Vagina (tissue), 2 donors: ENCODE measurements at regions not wholly inside any gene's neighbourhood (a gene's known extent, or its start where the extent isn't known, plus 50 kb on each side); places are given as distances from the start of the nearest gene placed in this dataset.

Source experiments
- DNase-seq, 2 donors: peaks; one replicate each; pipeline ENCODE4 v3.0.0-alpha.2; 2017; ENCODE audit errors: extremely low spot score in 2 of 2
- H3K27ac ChIP-seq: fragments of 200-600 bp; sonication (generic); one replicate; pipeline ENCODE4 v1.5.1; 2019
- H3K27me3 ChIP-seq: fragments of 200-600 bp; sonication (generic); one replicate; pipeline ENCODE4 v1.5.1; 2019
- H3K36me3 ChIP-seq, 2 donors: fragments of 200-600 bp; sonication (generic); one replicate each; pipeline ENCODE4 v1.5.1; 2017 to 2019
- H3K4me1 ChIP-seq: fragments of 200-600 bp; sonication (generic); one replicate; pipeline ENCODE4 v1.5.1; 2019
- H3K4me3 ChIP-seq, 2 donors: fragments of 200-600 bp; sonication (generic); 1 replicate in 1 of 2; 2 replicates in 1 of 2; pipeline ENCODE4 v1.5.1; 2016 to 2019
- H3K9me3 ChIP-seq: fragments of 200-600 bp; sonication (generic); one replicate; pipeline ENCODE4 v1.5.1; 2019
- CTCF ChIP-seq, 3 experiments: fragments of 450-650 bp in 2 of 3; fragments of 200-600 bp in 1 of 3; sonication (generic) in 1 of 3; IDR thresholded peaks; one replicate each; pipeline ENCODE4 v1.5.1; 2017 to 2019; ENCODE audit warnings: antibody characterized with exemption in 3 of 3, mild to moderate bottlenecking in 2 of 3, moderate library complexity in 2 of 3
- POLR2A ChIP-seq, 2 donors: fragments of 450-650 bp; IDR thresholded peaks; one replicate each; pipeline ENCODE4 v1.6.1; 2017; ENCODE audit warnings: antibody characterized with exemption in 2 of 2, mild to moderate bottlenecking in 2 of 2, moderate library complexity in 2 of 2
- POLR2AphosphoS5 ChIP-seq, 2 donors: sonication (generic); formaldehyde crosslinking; IDR thresholded peaks; one replicate each; pipeline ENCODE4 v1.9.0; 2017; ENCODE audit warnings: antibody characterized with exemption in 2 of 2, mild to moderate bottlenecking in 2 of 2, low read depth in 1 of 2; ENCODE audit not compliant: insufficient read depth in 1 of 2
- intact Hi-C: fragments of 100-400 bp; cut with DNase I; formaldehyde crosslinking; loops from one replicate; pipeline ENCODE4 v1.15.1; 2023

- TF ChIP-seq POLR2A (IDR thresholded peaks at IDR 0.05), result no peak
- no peak for TF ChIP-seq POLR2AphosphoS5 (IDR thresholded peaks at IDR 0.05; ENCODE audit: insufficient read depth in 1 of 2, low read depth in 1 of 2)
- no peak for TF ChIP-seq CTCF (IDR thresholded peaks at IDR 0.05)
Measured at GRCh38 chr5:124920909-124921666, 174.6 kb upstream of the ZNF608 start.

GRCh38 chr5:124921694-124922093 lies 175.3 kb upstream of the ZNF608 start:
- Histone ChIP-seq H3K36me3 (no peaks in the 10 kb centered on the region), H3K27ac (no peak overlapping the region), H3K4me1 (peaks cover 14% of the 10 kb centered on the region), H3K4me3 (no peak overlapping the region), H3K27me3 (no peaks in the 10 kb centered on the region), H3K9me3 (no peaks in the 10 kb centered on the region)
- intact Hi-C loops, result no loop called here
- no peak for DNase-seq
- no peak for TF ChIP-seq POLR2AphosphoS5 (IDR thresholded peaks at IDR 0.05; ENCODE audit: insufficient read depth in 1 of 2, low read depth in 1 of 2)
- TF ChIP-seq POLR2A (IDR thresholded peaks at IDR 0.05), result no peak
- no peak for TF ChIP-seq CTCF (IDR thresholded peaks at IDR 0.05)

More at GRCh38 chr5:124920909-124921666, 174.6 kb upstream of the ZNF608 start:
- H3K9me3 ChIP-seq, result no peaks in the 10 kb centered on the region
- peaks cover 14% of the 10 kb centered on the region for H3K4me1 ChIP-seq
- H3K27me3 ChIP-seq, result no peaks in the 10 kb centered on the region
- intact Hi-C loops, result no loop called here
- H3K27ac ChIP-seq, result no peak overlapping the region
- no peak for DNase-seq
- H3K36me3 ChIP-seq, result no peaks in the 10 kb centered on the region
- H3K4me3 ChIP-seq, result no peak overlapping the region

GRCh38 chr5:124922255-124922975 lies 176.0 kb upstream of the ZNF608 start:
- DNase-seq, result no peak
- no peaks in the 10 kb centered on the region for H3K27me3 ChIP-seq
- TF ChIP-seq POLR2A (IDR thresholded peaks at IDR 0.05), result no peak
- TF ChIP-seq POLR2AphosphoS5 (IDR thresholded peaks at IDR 0.05; ENCODE audit: insufficient read depth in 1 of 2, low read depth in 1 of 2), result no peak
- TF ChIP-seq CTCF (IDR thresholded peaks at IDR 0.05), result no peak
- H3K9me3 ChIP-seq, result no peaks in the 10 kb centered on the region
- no peaks in the 10 kb centered on the region for H3K36me3 ChIP-seq
- no peak overlapping the region for H3K4me3 ChIP-seq
- peaks cover 14% of the 10 kb centered on the region for H3K4me1 ChIP-seq
- H3K27ac ChIP-seq, result no peak overlapping the region
- intact Hi-C loops, result no loop called here

GRCh38 chr5:124923131-124923530 lies 176.7 kb upstream of the ZNF608 start:
- no peak for DNase-seq
- TF ChIP-seq POLR2A (IDR thresholded peaks at IDR 0.05) (no peak), POLR2AphosphoS5 (IDR thresholded peaks at IDR 0.05; ENCODE audit: insufficient read depth in 1 of 2, low read depth in 1 of 2) (peak in 1 of 2 donors; percentile 31), CTCF (IDR thresholded peaks at IDR 0.05) (no peak)
- Histone ChIP-seq H3K9me3 (no peaks in the 10 kb centered on the region), H3K36me3 (no peaks in the 10 kb centered on the region), H3K27me3 (no peaks in the 10 kb centered on the region), H3K4me1 (peaks cover 14% of the 10 kb centered on the region), H3K27ac (no peak overlapping the region), H3K4me3 (no peak overlapping the region)
- intact Hi-C loops, result no loop called here

GRCh38 chr5:124924729-124925128 lies 178.3 kb upstream of the ZNF608 start:
- intact Hi-C loops, result no loop called here
- Histone ChIP-seq H3K4me3 (no peak overlapping the region), H3K36me3 (no peaks in the 10 kb centered on the region), H3K27me3 (no peaks in the 10 kb centered on the region), H3K9me3 (no peaks in the 10 kb centered on the region), H3K27ac (no peak overlapping the region), H3K4me1 (peaks cover 14% of the 10 kb centered on the region)
- no peak for DNase-seq
- TF ChIP-seq CTCF (IDR thresholded peaks at IDR 0.05) (no peak), POLR2AphosphoS5 (IDR thresholded peaks at IDR 0.05; ENCODE audit: insufficient read depth in 1 of 2, low read depth in 1 of 2) (no peak), POLR2A (IDR thresholded peaks at IDR 0.05) (no peak)
